Activated T-cell treated with anti-CD3 and anti-CD28 coated beads, Interleukin-2, amount 50 U/mL, for 4 hours (primary cell): ENCODE measurements at regions not wholly inside any gene's neighbourhood (a gene's known extent, or its start where the extent isn't known, plus 50 kb on each side); places are given as distances from the start of the nearest gene placed in this dataset.
"Not testable (repeated sequence)": the region's sequence is repeated elsewhere in the genome, so short reads cannot be mapped to it uniquely, and the experiment has no call there.

ENCODE experiments used
- ATAC-seq, 2 donors: fragments of 200-7000 bp; cut with Tn5 transposase; one replicate each; pipeline ENCODE4 v1.10.0; 2021
- DNase-seq: peaks from one replicate; pipeline ENCODE4 v3.0.0-alpha.2; 2020
- H3K27me3 Mint-ChIP-seq: one replicate; pipeline ENCODE4 v1.8.0; 2021; ENCODE audit warnings: low read depth, mixed read lengths
- H3K36me3 Mint-ChIP-seq: one replicate; pipeline ENCODE4 v1.8.0; 2022; ENCODE audit warnings: mixed read lengths; ENCODE audit not compliant: insufficient read depth
- H3K4me1 Mint-ChIP-seq: one replicate; pipeline ENCODE4 v1.8.0; 2021; ENCODE audit warnings: low read depth, mixed read lengths
- H3K4me3 Mint-ChIP-seq: one replicate; pipeline ENCODE4 v1.8.0; 2021; ENCODE audit warnings: mild to moderate bottlenecking, moderate library complexity, mixed read lengths
- H3K9me3 Mint-ChIP-seq: one replicate; pipeline ENCODE4 v1.8.0; 2021; ENCODE audit warnings: mixed read lengths

- Mint-ChIP-seq H3K4me1 (peaks cover 49% of the 10 kb centered on the region), H3K9me3 (no peaks in the 10 kb centered on the region), H3K27me3 (no peaks in the 10 kb centered on the region), H3K36me3 (peaks cover 65% of the 10 kb centered on the region), H3K4me3 (peak overlapping the region; percentile 89)
- ATAC-seq = peak in 1 of 2 donors; percentile 20
- no peak for DNase-seq
Observed at GRCh38 chr14:22500954-22501726, 87.9 kb downstream of the DAD1 start.

- ATAC-seq (no peak), DNase-seq (no peak)
Observed at GRCh38 chr14:22500525-22500924, 88.5 kb downstream of the DAD1 start.

GRCh38 chr14:22497671-22498093, 91.3 kb downstream of the DAD1 start:
- peaks cover 46% of the 10 kb centered on the region for H3K4me1 Mint-ChIP-seq
- H3K9me3 Mint-ChIP-seq = no peaks in the 10 kb centered on the region
- H3K4me3 Mint-ChIP-seq = peak overlapping the region; percentile 89
- no peak for ATAC-seq
- DNase-seq = no peak
- no peaks in the 10 kb centered on the region for H3K27me3 Mint-ChIP-seq
- peaks cover 55% of the 10 kb centered on the region for H3K36me3 Mint-ChIP-seq

More at GRCh38 chr14:22500525-22500924, 88.5 kb downstream of the DAD1 start:
- Mint-ChIP-seq H3K27me3 (no peaks in the 10 kb centered on the region), H3K9me3 (no peaks in the 10 kb centered on the region), H3K36me3 (peaks cover 59% of the 10 kb centered on the region), H3K4me1 (peaks cover 48% of the 10 kb centered on the region), H3K4me3 (peak overlapping the region; percentile 89)

GRCh38 chr14:22497144-22497423, 91.9 kb downstream of the DAD1 start:
- Mint-ChIP-seq H3K4me3 (peak overlapping the region; percentile 89), H3K4me1 (peaks cover 47% of the 10 kb centered on the region), H3K36me3 (peaks cover 52% of the 10 kb centered on the region), H3K27me3 (no peaks in the 10 kb centered on the region), H3K9me3 (no peaks in the 10 kb centered on the region)
- DNase-seq (no peak), ATAC-seq (peak; percentile 24 to 35)

- H3K36me3 Mint-ChIP-seq = peaks cover 46% of the 10 kb centered on the region
- H3K9me3 Mint-ChIP-seq = no peaks in the 10 kb centered on the region
- ATAC-seq = no peak
- peaks cover 51% of the 10 kb centered on the region for H3K4me1 Mint-ChIP-seq
- H3K4me3 Mint-ChIP-seq = peak overlapping the region; percentile 89
- DNase-seq = no peak
- H3K27me3 Mint-ChIP-seq = no peaks in the 10 kb centered on the region
Observed at GRCh38 chr14:22494486-22495135, 94.4 kb downstream of the DAD1 start.

GRCh38 chr14:22493753-22494152, 95.3 kb downstream of the DAD1 start:
- DNase-seq (no peak), ATAC-seq (no peak)
- Mint-ChIP-seq H3K4me1 (peaks cover 45% of the 10 kb centered on the region), H3K9me3 (no peaks in the 10 kb centered on the region), H3K4me3 (peak overlapping the region; percentile 89), H3K36me3 (peaks cover 40% of the 10 kb centered on the region), H3K27me3 (no peaks in the 10 kb centered on the region)

- Mint-ChIP-seq H3K9me3 (no peaks in the 10 kb centered on the region), H3K36me3 (peaks cover 45% of the 10 kb centered on the region), H3K4me3 (peak overlapping the region; percentile 89), H3K4me1 (peaks cover 50% of the 10 kb centered on the region), H3K27me3 (no peaks in the 10 kb centered on the region)
- ATAC-seq (no peak), DNase-seq (no peak)
Observed at GRCh38 chr14:22492622-22493542, 96.1 kb downstream of the DAD1 start.

- Mint-ChIP-seq H3K27me3 (no peaks in the 10 kb centered on the region), H3K4me1 (peaks cover 42% of the 10 kb centered on the region), H3K9me3 (no peaks in the 10 kb centered on the region), H3K36me3 (peaks cover 43% of the 10 kb centered on the region), H3K4me3 (peak overlapping the region; percentile 89)
- ATAC-seq = peak; percentile 48 to 51
- DNase-seq = no peak
Observed at GRCh38 chr14:22491683-22492621, 97.1 kb downstream of the DAD1 start.

- Mint-ChIP-seq H3K4me3 (peak overlapping the region; percentile 89), H3K4me1 (peaks cover 38% of the 10 kb centered on the region), H3K36me3 (peaks cover 42% of the 10 kb centered on the region)
- H3K9me3 Mint-ChIP-seq, H3K27me3 Mint-ChIP-seq, ATAC-seq, DNase-seq: not testable (repeated sequence)
Observed at GRCh38 chr14:22491053-22491452, 98.0 kb downstream of the DAD1 start.

- Mint-ChIP-seq H3K9me3 (no peaks in the 10 kb centered on the region), H3K4me3 (peak overlapping the region; percentile 89), H3K4me1 (peaks cover 35% of the 10 kb centered on the region), H3K36me3 (peaks cover 44% of the 10 kb centered on the region), H3K27me3 (no peaks in the 10 kb centered on the region)
- ATAC-seq = peak; percentile 32 to 34
- no peak for DNase-seq
Observed at GRCh38 chr14:22489957-22490950, 98.8 kb downstream of the DAD1 start.

GRCh38 chr14:22489244-22489545, 99.8 kb downstream of the DAD1 start:
- Mint-ChIP-seq H3K4me3 (peak overlapping the region; percentile 89), H3K27me3 (no peaks in the 10 kb centered on the region), H3K4me1 (peaks cover 33% of the 10 kb centered on the region), H3K9me3 (no peaks in the 10 kb centered on the region), H3K36me3 (peaks cover 40% of the 10 kb centered on the region)
- ATAC-seq (no peak), DNase-seq (no peak)

- H3K9me3 Mint-ChIP-seq = no peaks in the 10 kb centered on the region
- peaks cover 33% of the 10 kb centered on the region for H3K4me1 Mint-ChIP-seq
- peaks cover 36% of the 10 kb centered on the region for H3K36me3 Mint-ChIP-seq
- H3K4me3 Mint-ChIP-seq = peak overlapping the region; percentile 89
- H3K27me3 Mint-ChIP-seq = no peaks in the 10 kb centered on the region
- DNase-seq (no peak), ATAC-seq (peak; percentile 26 to 31)
Observed at GRCh38 chr14:22488522-22489243, 100.3 kb downstream of the DAD1 start.
